Smooth muscle cell of the brain vasculature (primary cell): ENCODE measurements at regions not wholly inside any gene's neighbourhood (a gene's known extent, or its start where the extent isn't known, plus 50 kb on each side); places are given as distances from the start of the nearest gene placed in this dataset.
"Not testable (repeated sequence)": the region's sequence is repeated elsewhere in the genome, so short reads cannot be mapped to it uniquely, and the experiment has no call there.

ENCODE experiments used
- DNase-seq: peaks from one replicate; pipeline ENCODE4 v3.0.0-alpha.2; 2012; ENCODE audit warnings: low read depth, low spot score

GRCh38 chr19:28386470-28386869, 826.5 kb downstream of the UQCRFS1 start:
- DNase-seq = no peak

- no peak for DNase-seq
Observed at GRCh38 chr19:28386066-28386465, 826.9 kb downstream of the UQCRFS1 start.

GRCh38 chr19:28377077-28377476, 835.9 kb downstream of the UQCRFS1 start:
- DNase-seq = no peak

- DNase-seq = no peak
Observed at GRCh38 chr19:28374971-28375370, 838.0 kb downstream of the UQCRFS1 start.

- no peak for DNase-seq
Observed at GRCh38 chr19:28372576-28373247, 840.2 kb downstream of the UQCRFS1 start.

- no peak for DNase-seq
Observed at GRCh38 chr19:28367146-28367545, 845.8 kb downstream of the UQCRFS1 start.

- DNase-seq = no peak
Observed at GRCh38 chr19:28363254-28363653, 849.7 kb downstream of the UQCRFS1 start.

GRCh38 chr19:28359431-28360414, 853.2 kb downstream of the UQCRFS1 start:
- DNase-seq = no peak

GRCh38 chr19:28358633-28359032, 854.3 kb downstream of the UQCRFS1 start:
- DNase-seq = no peak

- DNase-seq = no peak
Observed at GRCh38 chr19:28351761-28352160, 861.2 kb downstream of the UQCRFS1 start.

- not testable (repeated sequence) for DNase-seq
Observed at GRCh38 chr19:28351321-28351720, 861.6 kb downstream of the UQCRFS1 start.

- no peak for DNase-seq
Observed at GRCh38 chr19:28350673-28351072, 862.3 kb downstream of the UQCRFS1 start.

GRCh38 chr19:28350037-28350436, 862.9 kb downstream of the UQCRFS1 start:
- DNase-seq = no peak

- DNase-seq = no peak
Observed at GRCh38 chr19:28349604-28350003, 863.3 kb downstream of the UQCRFS1 start.

- DNase-seq = no peak
Observed at GRCh38 chr19:28345811-28346210, 867.1 kb downstream of the UQCRFS1 start.

GRCh38 chr19:28341810-28342350, 871.1 kb downstream of the UQCRFS1 start:
- DNase-seq = no peak

GRCh38 chr19:28334419-28334818, 878.5 kb downstream of the UQCRFS1 start:
- no peak for DNase-seq

- no peak for DNase-seq
Observed at GRCh38 chr19:28333909-28334308, 879.0 kb downstream of the UQCRFS1 start.

GRCh38 chr19:28332886-28333285, 880.1 kb downstream of the UQCRFS1 start:
- DNase-seq = no peak

GRCh38 chr19:28332351-28332750, 880.6 kb downstream of the UQCRFS1 start:
- DNase-seq = no peak

GRCh38 chr19:28331596-28331995, 881.4 kb downstream of the UQCRFS1 start:
- DNase-seq = no peak

- no peak for DNase-seq
Observed at GRCh38 chr19:28330831-28331230, 882.1 kb downstream of the UQCRFS1 start.
